ENCODE measurements at regions not wholly inside any gene's neighbourhood (a gene's known extent, or its start where the extent isn't known, plus 50 kb on each side); places are given as distances from the start of the nearest gene placed in this dataset.

- no peak for TF ChIP-seq CTCF (IDR thresholded peaks at IDR 0.05; ENCODE audit: unreplicated experiment)
- DNase-seq (ENCODE audit: unreplicated experiment), result no peak
- no peak overlapping the region for H3K4me3 Mint-ChIP-seq (ENCODE audit: unreplicated experiment)
- H3K9me3 Mint-ChIP-seq (ENCODE audit: unreplicated experiment), result peaks cover 14% of the 10 kb centered on the region
- no peak overlapping the region for H3K27ac Mint-ChIP-seq (ENCODE audit: low read depth, unreplicated experiment)
- intact Hi-C loops (cut with micrococcal nuclease), result no loop called here
- no peaks in the 10 kb centered on the region for H3K4me1 Mint-ChIP-seq (ENCODE audit: insufficient read depth, unreplicated experiment)
- CTCF ChIA-PET, result interaction anchor here (0.5 kb wide), 1 partner anchor 36 kb away, joined by 3 read pairs; no protein-coding TSS in a partner anchor
- no TSS peak for BruUV-seq (replicated peaks)
- POLR2A ChIA-PET, result no interaction called here
- H3K36me3 Mint-ChIP-seq (ENCODE audit: insufficient read depth, unreplicated experiment), result no peaks in the 10 kb centered on the region
- H3K27me3 Mint-ChIP-seq (ENCODE audit: insufficient read depth, unreplicated experiment), result no peaks in the 10 kb centered on the region
Observed at GRCh38 chrX:122026665-122027064, 979.3 kb downstream of the GLUD2 start.

- DNase-seq (ENCODE audit: unreplicated experiment), result peak; percentile 51
- BruUV-seq (replicated peaks), result no TSS peak
- Mint-ChIP-seq H3K4me3 (ENCODE audit: unreplicated experiment) (no peak overlapping the region), H3K4me1 (ENCODE audit: insufficient read depth, unreplicated experiment) (no peaks in the 10 kb centered on the region), H3K9me3 (ENCODE audit: unreplicated experiment) (peaks cover 12% of the 10 kb centered on the region), H3K36me3 (ENCODE audit: insufficient read depth, unreplicated experiment) (no peaks in the 10 kb centered on the region), H3K27ac (ENCODE audit: low read depth, unreplicated experiment) (no peak overlapping the region), H3K27me3 (ENCODE audit: insufficient read depth, unreplicated experiment) (no peaks in the 10 kb centered on the region)
- intact Hi-C loops (cut with micrococcal nuclease), result no loop called here
- TF ChIP-seq CTCF (IDR thresholded peaks at IDR 0.05; ENCODE audit: unreplicated experiment), result no peak
- ChIA-PET POLR2A (no interaction called here), CTCF (no interaction called here)
Observed at GRCh38 chrX:122046226-122046625, 998.8 kb downstream of the GLUD2 start.

- Mint-ChIP-seq H3K36me3 (ENCODE audit: insufficient read depth, unreplicated experiment) (no peaks in the 10 kb centered on the region), H3K27me3 (ENCODE audit: insufficient read depth, unreplicated experiment) (no peaks in the 10 kb centered on the region), H3K4me3 (ENCODE audit: unreplicated experiment) (no peak overlapping the region), H3K4me1 (ENCODE audit: insufficient read depth, unreplicated experiment) (no peaks in the 10 kb centered on the region), H3K27ac (ENCODE audit: low read depth, unreplicated experiment) (no peak overlapping the region), H3K9me3 (ENCODE audit: unreplicated experiment) (peaks cover 9% of the 10 kb centered on the region)
- CTCF ChIA-PET, result no interaction called here
- no peak for TF ChIP-seq CTCF (IDR thresholded peaks at IDR 0.05; ENCODE audit: unreplicated experiment)
- DNase-seq (ENCODE audit: unreplicated experiment), result no peak
- intact Hi-C loops (cut with micrococcal nuclease), result no loop called here
- BruUV-seq (replicated peaks), result no TSS peak
- POLR2A ChIA-PET, result no interaction called here
Observed at GRCh38 chrX:122046815-122047214, 999.4 kb downstream of the GLUD2 start.

GRCh38 chrX:122047261-122047660 lies 999.9 kb downstream of the GLUD2 start:
- H3K36me3 Mint-ChIP-seq (ENCODE audit: insufficient read depth, unreplicated experiment), result no peaks in the 10 kb centered on the region
- no peaks in the 10 kb centered on the region for H3K27me3 Mint-ChIP-seq (ENCODE audit: insufficient read depth, unreplicated experiment)
- no peak for DNase-seq (ENCODE audit: unreplicated experiment)
- ChIA-PET POLR2A (interaction anchor here (0.7 kb wide), 1 partner anchor 10 kb away, joined by 3 read pairs; no protein-coding TSS in a partner anchor), CTCF (no interaction called here)
- H3K27ac Mint-ChIP-seq (ENCODE audit: low read depth, unreplicated experiment), result no peak overlapping the region
- peaks cover 9% of the 10 kb centered on the region for H3K9me3 Mint-ChIP-seq (ENCODE audit: unreplicated experiment)
- intact Hi-C loops (cut with micrococcal nuclease), result no loop called here
- H3K4me1 Mint-ChIP-seq (ENCODE audit: insufficient read depth, unreplicated experiment), result no peaks in the 10 kb centered on the region
- H3K4me3 Mint-ChIP-seq (ENCODE audit: unreplicated experiment), result no peak overlapping the region
- BruUV-seq (replicated peaks), result no TSS peak
- TF ChIP-seq CTCF (IDR thresholded peaks at IDR 0.05; ENCODE audit: unreplicated experiment), result no peak
